ENCODE measurements at regions not wholly inside any gene's neighbourhood (a gene's known extent, or its start where the extent isn't known, plus 50 kb on each side); places are given as distances from the start of the nearest gene placed in this dataset.
A peak's percentile ranks its signal among the peaks of the same experiment; 100 is the strongest.

GRCh38 chr11:130785380-130786116 lies 130.7 kb downstream of the SNX19 start:
- ChIA-PET POLR2A (no interaction called here), CTCF (no interaction called here)
- TF ChIP-seq HDGF (IDR thresholded peaks at IDR 0.05; ENCODE audit: borderline replicate concordance) (no peak), PKNOX1 (IDR thresholded peaks at IDR 0.05) (peak; percentile 90), ARNT (IDR thresholded peaks at IDR 0.05) (no peak), FOXM1 (IDR thresholded peaks at IDR 0.05; ENCODE audit: borderline replicate concordance) (no peak), L3MBTL2 (conservative IDR thresholded peaks at IDR 0.05) (no peak)
- DNase-seq (ENCODE audit: extremely low spot score), result no peak

- POLR2A ChIA-PET, result no interaction called here
- CTCF ChIA-PET, result no interaction called here
- no peak for DNase-seq (ENCODE audit: extremely low spot score)
- TF ChIP-seq L3MBTL2 (conservative IDR thresholded peaks at IDR 0.05), result no peak
- no peak for TF ChIP-seq SP1 (IDR thresholded peaks at IDR 0.05)
- TF ChIP-seq HDGF (IDR thresholded peaks at IDR 0.05; ENCODE audit: borderline replicate concordance), result no peak
- TF ChIP-seq FOXM1 (IDR thresholded peaks at IDR 0.05; ENCODE audit: borderline replicate concordance), result no peak
- no peak for TF ChIP-seq PKNOX1 (IDR thresholded peaks at IDR 0.05)
- TF ChIP-seq NFRKB (IDR thresholded peaks at IDR 0.05), result no peak
- no peak for TF ChIP-seq ARNT (IDR thresholded peaks at IDR 0.05)
- no peak for TF ChIP-seq SUZ12 (IDR thresholded peaks at IDR 0.05)
Measured at GRCh38 chr11:130786586-130786985, 129.7 kb downstream of the SNX19 start.

DNA sequence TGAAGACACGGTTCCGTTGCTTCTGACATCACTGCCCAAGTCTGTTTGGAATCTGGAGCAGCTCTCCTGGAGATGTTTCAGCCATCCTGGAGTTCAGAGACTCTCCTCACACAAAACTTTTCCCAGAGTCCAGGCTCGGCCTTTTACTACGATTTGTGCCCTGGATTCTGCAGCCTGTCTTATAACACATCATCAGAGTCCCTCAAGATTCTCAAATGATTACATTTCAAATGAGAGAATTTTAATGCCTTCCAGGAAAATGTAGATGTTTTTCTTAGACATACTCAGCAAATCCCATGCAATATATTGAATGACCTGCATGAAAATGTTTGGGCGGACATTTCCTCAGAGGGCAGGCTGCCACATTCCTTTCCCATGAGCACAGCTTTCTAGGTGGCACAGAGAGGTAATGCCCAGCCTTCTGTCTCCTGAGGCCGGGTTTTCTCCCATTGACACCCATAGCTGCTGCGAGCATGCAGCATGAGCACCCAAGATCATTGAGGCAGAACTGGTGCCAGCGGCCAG lies 129.1 kb downstream of the SNX19 start:
- ChIA-PET CTCF (no interaction called here), POLR2A (no interaction called here)
- TF ChIP-seq FOXM1 (IDR thresholded peaks at IDR 0.05; ENCODE audit: borderline replicate concordance), result no peak
- TF ChIP-seq NFRKB (IDR thresholded peaks at IDR 0.05), result no peak
- no peak for TF ChIP-seq FOXK2 (IDR thresholded peaks at IDR 0.05)
- TF ChIP-seq ARNT (IDR thresholded peaks at IDR 0.05), result no peak
- TF ChIP-seq HDGF (IDR thresholded peaks at IDR 0.05; ENCODE audit: borderline replicate concordance), result no peak
- TF ChIP-seq L3MBTL2 (conservative IDR thresholded peaks at IDR 0.05), result no peak
- TF ChIP-seq SP1 (IDR thresholded peaks at IDR 0.05), result no peak
- TF ChIP-seq CTBP1 (IDR thresholded peaks at IDR 0.05; ENCODE audit: borderline replicate concordance), result no peak
- no peak for TF ChIP-seq PKNOX1 (IDR thresholded peaks at IDR 0.05)
- TF ChIP-seq ELF4 (IDR thresholded peaks at IDR 0.05), result no peak
- no peak for TF ChIP-seq LEF1 (IDR thresholded peaks at IDR 0.05; ENCODE audit: borderline replicate concordance)
- TF ChIP-seq FOXA1 (IDR thresholded peaks at IDR 0.05), result no peak
- no peak for TF ChIP-seq SUZ12 (IDR thresholded peaks at IDR 0.05)
- no peak for DNase-seq (ENCODE audit: extremely low spot score)

DNA sequence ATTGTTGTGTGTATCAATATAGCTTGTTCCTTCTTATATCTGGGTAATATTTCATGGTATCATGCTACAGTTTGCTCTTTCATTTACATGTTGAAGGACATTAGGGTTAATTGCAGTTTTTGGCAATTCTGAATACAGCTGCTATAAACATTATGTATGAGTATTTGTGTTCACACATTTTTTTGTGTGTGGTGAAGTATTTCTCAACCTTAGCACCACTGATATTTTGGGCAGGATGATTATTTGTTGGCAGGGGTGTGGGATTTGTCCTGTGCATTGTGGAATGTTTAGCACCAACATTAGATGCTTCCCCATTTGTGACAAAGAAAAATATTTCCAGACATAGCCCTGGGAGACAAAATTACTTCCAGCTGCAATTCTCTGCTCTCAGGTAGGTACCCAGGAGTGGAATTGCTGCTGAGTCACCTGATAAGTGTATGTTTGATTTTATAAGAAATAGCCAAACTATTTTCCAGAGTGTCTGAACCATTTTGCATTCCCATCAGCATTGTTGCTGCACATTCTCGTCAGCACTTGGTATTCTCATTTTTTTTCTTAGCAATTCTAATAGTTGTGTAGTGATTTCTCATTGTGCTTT lies 128.2 kb downstream of the SNX19 start:
- TF ChIP-seq SUZ12 (IDR thresholded peaks at IDR 0.05), result no peak
- TF ChIP-seq SP1 (IDR thresholded peaks at IDR 0.05), result no peak
- no peak for TF ChIP-seq FOXA1 (IDR thresholded peaks at IDR 0.05)
- TF ChIP-seq NFRKB (IDR thresholded peaks at IDR 0.05), result no peak
- no peak for TF ChIP-seq PKNOX1 (IDR thresholded peaks at IDR 0.05)
- TF ChIP-seq FOXK2 (IDR thresholded peaks at IDR 0.05), result no peak
- TF ChIP-seq ZNF384 (IDR thresholded peaks at IDR 0.05), result no peak
- TF ChIP-seq L3MBTL2 (conservative IDR thresholded peaks at IDR 0.05), result no peak
- TF ChIP-seq HDGF (IDR thresholded peaks at IDR 0.05; ENCODE audit: borderline replicate concordance), result no peak
- TF ChIP-seq ELF4 (IDR thresholded peaks at IDR 0.05), result no peak
- no peak for TF ChIP-seq BHLHE40 (IDR thresholded peaks at IDR 0.05; ENCODE audit: borderline replicate concordance)
- no peak for TF ChIP-seq ARNT (IDR thresholded peaks at IDR 0.05)
- no peak for TF ChIP-seq CTBP1 (IDR thresholded peaks at IDR 0.05; ENCODE audit: borderline replicate concordance)
- no peak for TF ChIP-seq TARDBP (IDR thresholded peaks at IDR 0.05)
- no peak for TF ChIP-seq FOXM1 (IDR thresholded peaks at IDR 0.05; ENCODE audit: borderline replicate concordance)
- TF ChIP-seq LEF1 (IDR thresholded peaks at IDR 0.05; ENCODE audit: borderline replicate concordance), result no peak
- no peak for DNase-seq (ENCODE audit: extremely low spot score)
- ChIA-PET POLR2A (no interaction called here), CTCF (no interaction called here)

DNA sequence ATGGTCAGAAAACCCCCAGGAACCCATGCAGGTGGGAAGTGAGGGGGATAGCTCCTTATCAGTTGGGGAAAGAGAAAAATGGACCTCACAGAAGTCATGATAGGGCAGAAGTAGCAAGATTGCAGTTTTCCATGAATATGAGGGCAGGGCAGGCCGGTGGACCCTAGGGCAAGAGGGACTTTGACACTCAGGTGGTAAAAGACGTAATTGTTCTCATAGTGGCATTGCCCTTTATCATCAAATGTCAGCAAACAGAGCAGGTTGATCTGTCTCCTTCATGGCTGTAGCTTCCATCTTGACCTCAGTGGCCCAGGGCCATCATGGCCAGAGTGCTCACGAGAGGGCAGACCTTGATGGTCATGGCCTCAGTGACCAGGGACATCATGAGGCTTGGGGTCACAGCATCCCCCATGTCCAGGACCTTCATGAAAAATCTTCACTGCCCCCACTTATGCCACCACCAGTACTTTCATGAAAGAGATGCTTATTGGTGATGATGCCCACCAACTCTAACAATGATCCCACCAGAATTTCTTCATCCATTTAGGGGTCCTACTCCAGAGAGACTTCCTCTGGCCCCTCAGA lies 127.1 kb downstream of the SNX19 start:
- ChIA-PET POLR2A (no interaction called here), CTCF (no interaction called here)
- TF ChIP-seq CTBP1 (IDR thresholded peaks at IDR 0.05; ENCODE audit: borderline replicate concordance) (no peak), ARNT (IDR thresholded peaks at IDR 0.05) (no peak), SP1 (IDR thresholded peaks at IDR 0.05) (no peak), BHLHE40 (IDR thresholded peaks at IDR 0.05; ENCODE audit: borderline replicate concordance) (no peak), SUZ12 (IDR thresholded peaks at IDR 0.05) (no peak), FOXA1 (IDR thresholded peaks at IDR 0.05) (no peak), L3MBTL2 (conservative IDR thresholded peaks at IDR 0.05) (no peak), FOXM1 (IDR thresholded peaks at IDR 0.05; ENCODE audit: borderline replicate concordance) (no peak), FOXK2 (IDR thresholded peaks at IDR 0.05) (no peak)
- DNase-seq (ENCODE audit: extremely low spot score), result no peak

Data from HEK293T (cell line).